Liver (tissue), 7 donors: ENCODE measurements at regions not wholly inside any gene's neighbourhood (a gene's known extent, or its start where the extent isn't known, plus 50 kb on each side); places are given as distances from the start of the nearest gene placed in this dataset.

Experiments
- DNase-seq: peaks from one replicate; pipeline ENCODE4 v3.0.0-alpha.2; 2017; ENCODE audit warnings: low spot score
- H3K27ac ChIP-seq, 2 donors: one replicate each; pipeline ENCODE4 v1.7.0; 2013; ENCODE audit warnings: inconsistent platforms in 2 of 2, low read length in 2 of 2, control low read depth in 1 of 2, low read depth in 1 of 2, mild to moderate bottlenecking in 1 of 2
- H3K27me3 ChIP-seq, 4 donors: one replicate each; pipeline versions ENCODE4 v1.6.1 to v1.7.0; 2013; ENCODE audit warnings: low read length in 3 of 4, inconsistent platforms in 1 of 4, mild to moderate bottlenecking in 1 of 4, moderate library complexity in 1 of 4; ENCODE audit not compliant: control insufficient read depth in 4 of 4, insufficient read depth in 4 of 4
- H3K36me3 ChIP-seq, 4 donors: one replicate each; pipeline versions ENCODE4 v1.6.1 to v1.7.0; 2013; ENCODE audit warnings: low read length in 3 of 4, mild to moderate bottlenecking in 3 of 4, low read depth in 1 of 4, moderate library complexity in 1 of 4; ENCODE audit not compliant: control insufficient read depth in 4 of 4, insufficient read depth in 3 of 4
- H3K4me1 ChIP-seq, 4 donors: one replicate each; pipeline versions ENCODE4 v1.6.1 to v1.7.0; 2013; ENCODE audit warnings: low read length in 3 of 4, mild to moderate bottlenecking in 3 of 4, moderate library complexity in 1 of 4; ENCODE audit not compliant: control insufficient read depth in 4 of 4, insufficient read depth in 4 of 4
- H3K4me3 ChIP-seq, 3 donors: one replicate each; pipeline versions ENCODE4 v1.6.1 to v1.7.0; 2013; ENCODE audit warnings: low read length in 3 of 3, control low read depth in 1 of 3, low read depth in 1 of 3, mild to moderate bottlenecking in 1 of 3
- H3K9ac ChIP-seq, 2 donors: one replicate each; pipeline ENCODE4 v1.7.0; 2013; ENCODE audit warnings: low read length in 2 of 2, mild to moderate bottlenecking in 2 of 2, moderate library complexity in 2 of 2, control low read depth in 1 of 2, low read depth in 1 of 2
- H3K9me3 ChIP-seq, 4 donors: one replicate each; pipeline versions ENCODE4 v1.6.1 to v1.7.0; 2013; ENCODE audit warnings: low read length in 3 of 4; ENCODE audit not compliant: control insufficient read depth in 4 of 4
- EGR1 ChIP-seq, 2 donors: IDR thresholded peaks; 2 replicates each; pipeline ENCODE4 v1.6.1; 2016 to 2018; ENCODE audit warnings: antibody characterized with exemption in 2 of 2, low read depth in 2 of 2
- FOXA1 ChIP-seq: IDR thresholded peaks from 2 replicates; pipeline ENCODE4 v1.6.1; 2016; ENCODE audit warnings: antibody characterized with exemption
- FOXA2 ChIP-seq: IDR thresholded peaks from 2 replicates; pipeline ENCODE4 v1.6.1; 2016; ENCODE audit warnings: antibody characterized with exemption
- GABPA ChIP-seq, 2 donors: IDR thresholded peaks in 1 of 2; conservative IDR thresholded peaks in 1 of 2; 2 replicates each; pipeline ENCODE4 v1.6.1; 2016; ENCODE audit warnings: antibody characterized with exemption in 2 of 2, mild to moderate bottlenecking in 1 of 2, moderate library complexity in 1 of 2
- HNF4A ChIP-seq, 2 donors: conservative IDR thresholded peaks; 2 replicates each; pipeline ENCODE4 v1.6.1; 2016; ENCODE audit warnings: antibody characterized with exemption in 2 of 2, mild to moderate bottlenecking in 2 of 2
- HNF4G ChIP-seq: IDR thresholded peaks from 2 replicates; pipeline ENCODE4 v1.6.1; 2016; ENCODE audit warnings: antibody characterized with exemption
- JUND ChIP-seq, 2 donors: IDR thresholded peaks; 2 replicates each; pipeline ENCODE4 v1.6.1; 2016; ENCODE audit warnings: antibody characterized with exemption in 2 of 2
- NR2F2 ChIP-seq: IDR thresholded peaks from 2 replicates; pipeline ENCODE4 v1.6.1; 2016; ENCODE audit warnings: antibody characterized with exemption
- RAD21 ChIP-seq, 2 donors: IDR thresholded peaks; 2 replicates each; pipeline ENCODE4 v1.6.1; 2016; ENCODE audit warnings: antibody characterized with exemption in 2 of 2, mild to moderate bottlenecking in 2 of 2
- RXRA ChIP-seq, 2 donors: IDR thresholded peaks; 2 replicates each; pipeline ENCODE4 v1.6.1; 2017 to 2018; ENCODE audit warnings: antibody characterized with exemption in 2 of 2, mild to moderate bottlenecking in 1 of 2
- SP1 ChIP-seq: IDR thresholded peaks from 2 replicates; pipeline ENCODE4 v1.6.1; 2018; ENCODE audit warnings: antibody characterized with exemption, mild to moderate bottlenecking
- YY1 ChIP-seq: IDR thresholded peaks from 2 replicates; pipeline ENCODE4 v1.6.1; 2016; ENCODE audit warnings: antibody characterized with exemption, mild to moderate bottlenecking
- WGBS: extraction: QIAGEN DNeasy Blood & Tissue Kit; methylation state at CpG from one replicate; pipeline ENCODE4 v1.1.7; 2013; 5-methylcytosine and 5-hydroxymethylcytosine counted together
- TF ChIP-seq, protein P1 (sequence below): IDR thresholded peaks from 2 replicates; pipeline ENCODE4 v1.6.1; 2016; ENCODE audit warnings: antibody characterized with exemption
- TF ChIP-seq, protein P2 (sequence below): IDR thresholded peaks from 2 replicates; pipeline ENCODE4 v1.6.1; 2016; ENCODE audit warnings: antibody characterized with exemption
- TF ChIP-seq, protein P3 (sequence below): IDR thresholded peaks from 2 replicates; pipeline ENCODE4 v1.6.1; 2016; ENCODE audit warnings: antibody characterized with exemption, mild to moderate bottlenecking
- TF ChIP-seq, protein P4 (sequence below): IDR thresholded peaks from 2 replicates; pipeline ENCODE4 v1.6.1; 2016; ENCODE audit warnings: antibody characterized with exemption
- donor health status: healthy.
- donor health status: healthy.
- donor health status: healthy.
- donor health status: healthy.

DNA sequence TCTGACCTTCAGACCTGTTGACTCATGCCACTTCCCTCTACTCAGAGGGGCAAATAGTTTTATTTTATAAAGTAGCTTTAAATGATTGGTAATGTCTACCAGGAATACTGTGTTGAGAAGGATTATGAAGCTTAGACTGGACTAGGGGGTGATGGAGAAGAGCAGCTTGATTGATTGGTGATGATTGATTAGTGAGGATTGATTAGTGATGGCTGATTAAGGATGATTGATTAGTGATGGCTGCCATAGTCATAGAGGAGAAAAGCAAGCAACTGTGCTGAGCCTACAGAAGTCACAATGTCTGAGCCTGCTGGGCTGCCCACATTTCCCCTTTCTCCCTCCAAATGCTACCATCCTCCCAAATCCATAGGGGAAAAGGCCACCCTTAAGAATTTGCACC is 206.8 kb upstream of the SALL1 start:
- TF ChIP-seq YY1 (no peak), HNF4A (conservative IDR thresholded peaks at IDR 0.05) (no peak), SP1 (no peak), FOXA2 (no peak), HNF4G (no peak), EGR1 (IDR thresholded peaks at IDR 0.05; ENCODE audit: low read depth in 2 of 2) (no peak), NR2F2 (no peak), RXRA (IDR thresholded peaks at IDR 0.05) (no peak)
- TF ChIP-seq, protein P1, sequence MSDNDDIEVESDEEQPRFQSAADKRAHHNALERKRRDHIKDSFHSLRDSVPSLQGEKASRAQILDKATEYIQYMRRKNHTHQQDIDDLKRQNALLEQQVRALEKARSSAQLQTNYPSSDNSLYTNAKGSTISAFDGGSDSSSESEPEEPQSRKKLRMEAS, result no peak
- TF ChIP-seq, protein P2, sequence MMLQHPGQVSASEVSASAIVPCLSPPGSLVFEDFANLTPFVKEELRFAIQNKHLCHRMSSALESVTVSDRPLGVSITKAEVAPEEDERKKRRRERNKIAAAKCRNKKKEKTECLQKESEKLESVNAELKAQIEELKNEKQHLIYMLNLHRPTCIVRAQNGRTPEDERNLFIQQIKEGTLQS, result no peak
- TF ChIP-seq, protein P3, sequence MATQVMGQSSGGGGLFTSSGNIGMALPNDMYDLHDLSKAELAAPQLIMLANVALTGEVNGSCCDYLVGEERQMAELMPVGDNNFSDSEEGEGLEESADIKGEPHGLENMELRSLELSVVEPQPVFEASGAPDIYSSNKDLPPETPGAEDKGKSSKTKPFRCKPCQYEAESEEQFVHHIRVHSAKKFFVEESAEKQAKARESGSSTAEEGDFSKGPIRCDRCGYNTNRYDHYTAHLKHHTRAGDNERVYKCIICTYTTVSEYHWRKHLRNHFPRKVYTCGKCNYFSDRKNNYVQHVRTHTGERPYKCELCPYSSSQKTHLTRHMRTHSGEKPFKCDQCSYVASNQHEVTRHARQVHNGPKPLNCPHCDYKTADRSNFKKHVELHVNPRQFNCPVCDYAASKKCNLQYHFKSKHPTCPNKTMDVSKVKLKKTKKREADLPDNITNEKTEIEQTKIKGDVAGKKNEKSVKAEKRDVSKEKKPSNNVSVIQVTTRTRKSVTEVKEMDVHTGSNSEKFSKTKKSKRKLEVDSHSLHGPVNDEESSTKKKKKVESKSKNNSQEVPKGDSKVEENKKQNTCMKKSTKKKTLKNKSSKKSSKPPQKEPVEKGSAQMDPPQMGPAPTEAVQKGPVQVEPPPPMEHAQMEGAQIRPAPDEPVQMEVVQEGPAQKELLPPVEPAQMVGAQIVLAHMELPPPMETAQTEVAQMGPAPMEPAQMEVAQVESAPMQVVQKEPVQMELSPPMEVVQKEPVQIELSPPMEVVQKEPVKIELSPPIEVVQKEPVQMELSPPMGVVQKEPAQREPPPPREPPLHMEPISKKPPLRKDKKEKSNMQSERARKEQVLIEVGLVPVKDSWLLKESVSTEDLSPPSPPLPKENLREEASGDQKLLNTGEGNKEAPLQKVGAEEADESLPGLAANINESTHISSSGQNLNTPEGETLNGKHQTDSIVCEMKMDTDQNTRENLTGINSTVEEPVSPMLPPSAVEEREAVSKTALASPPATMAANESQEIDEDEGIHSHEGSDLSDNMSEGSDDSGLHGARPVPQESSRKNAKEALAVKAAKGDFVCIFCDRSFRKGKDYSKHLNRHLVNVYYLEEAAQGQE, result no peak
- TF ChIP-seq, protein P4, sequence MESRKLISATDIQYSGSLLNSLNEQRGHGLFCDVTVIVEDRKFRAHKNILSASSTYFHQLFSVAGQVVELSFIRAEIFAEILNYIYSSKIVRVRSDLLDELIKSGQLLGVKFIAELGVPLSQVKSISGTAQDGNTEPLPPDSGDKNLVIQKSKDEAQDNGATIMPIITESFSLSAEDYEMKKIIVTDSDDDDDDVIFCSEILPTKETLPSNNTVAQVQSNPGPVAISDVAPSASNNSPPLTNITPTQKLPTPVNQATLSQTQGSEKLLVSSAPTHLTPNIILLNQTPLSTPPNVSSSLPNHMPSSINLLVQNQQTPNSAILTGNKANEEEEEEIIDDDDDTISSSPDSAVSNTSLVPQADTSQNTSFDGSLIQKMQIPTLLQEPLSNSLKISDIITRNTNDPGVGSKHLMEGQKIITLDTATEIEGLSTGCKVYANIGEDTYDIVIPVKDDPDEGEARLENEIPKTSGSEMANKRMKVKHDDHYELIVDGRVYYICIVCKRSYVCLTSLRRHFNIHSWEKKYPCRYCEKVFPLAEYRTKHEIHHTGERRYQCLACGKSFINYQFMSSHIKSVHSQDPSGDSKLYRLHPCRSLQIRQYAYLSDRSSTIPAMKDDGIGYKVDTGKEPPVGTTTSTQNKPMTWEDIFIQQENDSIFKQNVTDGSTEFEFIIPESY, result no peak
- Histone ChIP-seq H3K36me3 (no peaks in the 10 kb centered on the region), H3K27ac (no peak overlapping the region), H3K4me3 (no peak overlapping the region), H3K4me1 (peaks cover 4 to 12% (median 8%) of the 10 kb centered on the region in 4 donors), H3K27me3 (no peaks in the 10 kb centered on the region), H3K9ac (no peak overlapping the region), H3K9me3 (no peaks in the 10 kb centered on the region)
- no peak for DNase-seq

DNA sequence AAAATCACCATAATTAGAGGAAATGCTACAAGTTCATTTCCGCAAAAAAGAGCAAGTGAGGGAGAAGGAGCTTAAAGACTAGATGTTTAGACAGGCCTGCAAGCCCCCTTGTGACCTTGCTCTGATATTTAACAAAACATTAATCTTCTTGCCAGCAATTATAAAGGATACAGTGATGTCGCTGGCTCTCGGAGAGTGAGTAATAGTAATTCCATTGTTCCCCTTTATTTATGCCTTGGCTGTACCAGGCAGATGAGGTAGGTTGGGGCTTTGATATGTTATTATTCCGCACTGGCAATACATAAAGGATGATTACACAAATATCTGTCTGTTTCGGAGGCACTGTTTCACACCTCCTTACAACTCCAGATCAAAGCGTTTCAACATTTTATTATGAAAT is 204.8 kb upstream of the SALL1 start:
- Histone ChIP-seq H3K4me1 (peaks cover 4 to 12% (median 8%) of the 10 kb centered on the region in 4 donors), H3K9me3 (no peaks in the 10 kb centered on the region), H3K36me3 (no peaks in the 10 kb centered on the region), H3K9ac (no peak overlapping the region), H3K4me3 (no peak overlapping the region), H3K27me3 (no peaks in the 10 kb centered on the region), H3K27ac (no peak overlapping the region)
- 89% methylated on average over 6 of the region's 6 CpGs for WGBS
- TF ChIP-seq FOXA2 (no peak), RXRA (IDR thresholded peaks at IDR 0.05) (no peak), JUND (IDR thresholded peaks at IDR 0.05) (no peak), NR2F2 (no peak), EGR1 (IDR thresholded peaks at IDR 0.05; ENCODE audit: low read depth in 2 of 2) (no peak), SP1 (no peak), YY1 (no peak), GABPA (IDR thresholded peaks at IDR 0.05 in 1 of 2, conservative IDR thresholded peaks at IDR 0.05 in 1 of 2) (no peak), FOXA1 (no peak), RAD21 (IDR thresholded peaks at IDR 0.05) (no peak)
- TF ChIP-seq, protein P4, result no peak
- TF ChIP-seq, protein P1, result no peak
- TF ChIP-seq, protein P3, result no peak
- DNase-seq, result no peak
